ENCODE measurements at regions not wholly inside any gene's neighbourhood (a gene's known extent, or its start where the extent isn't known, plus 50 kb on each side); places are given as distances from the start of the nearest gene placed in this dataset.

DNA sequence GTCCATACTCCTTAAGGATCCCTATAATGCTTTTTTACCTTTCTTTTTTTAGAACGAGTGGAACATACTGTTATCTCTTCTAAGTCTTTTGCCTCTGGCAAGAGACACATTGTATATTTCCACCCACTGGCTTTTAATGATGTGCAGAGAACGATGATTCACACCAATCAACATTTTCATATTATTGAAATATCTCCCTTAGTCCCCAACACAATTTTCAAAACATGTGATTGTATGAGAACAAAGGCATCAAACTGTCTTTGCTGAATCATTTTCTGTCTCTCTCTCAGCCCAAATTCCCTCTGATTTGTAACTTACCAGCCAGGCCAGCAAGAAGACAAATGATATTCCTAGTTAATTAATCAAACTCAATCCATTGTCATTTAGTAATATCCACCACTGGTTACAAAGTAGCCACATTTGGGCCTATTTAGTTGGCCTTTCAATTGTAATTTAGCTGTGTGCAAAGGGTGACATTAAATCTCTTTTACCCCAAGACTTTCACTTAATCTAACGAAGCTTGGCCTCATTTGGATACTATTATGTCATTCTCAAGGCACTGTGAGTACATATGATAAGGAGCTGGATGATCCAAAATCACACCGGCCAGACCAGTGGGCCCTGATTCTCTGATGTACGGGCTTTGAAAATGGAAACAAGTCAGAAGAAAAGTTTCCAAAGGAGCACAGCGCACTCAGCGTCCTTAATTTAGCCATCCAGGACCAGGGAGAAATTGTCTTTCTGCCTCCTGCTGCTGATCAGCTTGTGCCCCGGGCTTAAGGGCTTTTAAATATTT is 185.1 kb downstream of the SCG2 start:
- TF ChIP-seq, protein P1, sequence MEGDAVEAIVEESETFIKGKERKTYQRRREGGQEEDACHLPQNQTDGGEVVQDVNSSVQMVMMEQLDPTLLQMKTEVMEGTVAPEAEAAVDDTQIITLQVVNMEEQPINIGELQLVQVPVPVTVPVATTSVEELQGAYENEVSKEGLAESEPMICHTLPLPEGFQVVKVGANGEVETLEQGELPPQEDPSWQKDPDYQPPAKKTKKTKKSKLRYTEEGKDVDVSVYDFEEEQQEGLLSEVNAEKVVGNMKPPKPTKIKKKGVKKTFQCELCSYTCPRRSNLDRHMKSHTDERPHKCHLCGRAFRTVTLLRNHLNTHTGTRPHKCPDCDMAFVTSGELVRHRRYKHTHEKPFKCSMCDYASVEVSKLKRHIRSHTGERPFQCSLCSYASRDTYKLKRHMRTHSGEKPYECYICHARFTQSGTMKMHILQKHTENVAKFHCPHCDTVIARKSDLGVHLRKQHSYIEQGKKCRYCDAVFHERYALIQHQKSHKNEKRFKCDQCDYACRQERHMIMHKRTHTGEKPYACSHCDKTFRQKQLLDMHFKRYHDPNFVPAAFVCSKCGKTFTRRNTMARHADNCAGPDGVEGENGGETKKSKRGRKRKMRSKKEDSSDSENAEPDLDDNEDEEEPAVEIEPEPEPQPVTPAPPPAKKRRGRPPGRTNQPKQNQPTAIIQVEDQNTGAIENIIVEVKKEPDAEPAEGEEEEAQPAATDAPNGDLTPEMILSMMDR (conservative IDR thresholded peaks at IDR 0.05 in 1 of 2, IDR thresholded peaks at IDR 0.05 in 1 of 2; ENCODE audit: extremely low read depth in 1 of 2, insufficient read depth in 1 of 2, low read depth in 1 of 2, low read length in 2 of 2): no peak
- TF ChIP-seq EZH2 (IDR thresholded peaks at IDR 0.05; ENCODE audit: borderline replicate concordance, low read length): no peak

Data from mammary epithelial cell (primary cell).